ENCODE measurements at regions not wholly inside any gene's neighbourhood (a gene's known extent, or its start where the extent isn't known, plus 50 kb on each side); places are given as distances from the start of the nearest gene placed in this dataset.

GRCh38 chr1:68767941-68768340, 271.1 kb upstream of the DEPDC1 start:
- no peak for TF ChIP-seq CTCF (IDR thresholded peaks at IDR 0.05)
- no peak for TF ChIP-seq POLR2AphosphoS5 (IDR thresholded peaks at IDR 0.05)
- no peak for TF ChIP-seq POLR2A (IDR thresholded peaks at IDR 0.05)
- TF ChIP-seq EP300 (IDR thresholded peaks at IDR 0.05) = no peak

Data from sigmoid colon (tissue), 4 donors.